GM10266 (cell line): ENCODE measurements at regions not wholly inside any gene's neighbourhood (a gene's known extent, or its start where the extent isn't known, plus 50 kb on each side); places are given as distances from the start of the nearest gene placed in this dataset.

Experiments
- DNase-seq: peaks from one replicate; pipeline ENCODE4 v3.0.0; 2012; ENCODE audit errors: extremely low spot score
- TF ChIP-seq, protein P1 (sequence below): IDR thresholded peaks from 2 replicates; pipeline ENCODE4 v1.5.1; 2012; ENCODE audit warnings: mild to moderate bottlenecking, low read depth; ENCODE audit not compliant: control insufficient read depth, insufficient read depth; ENCODE audit errors: missing control alignments

DNA sequence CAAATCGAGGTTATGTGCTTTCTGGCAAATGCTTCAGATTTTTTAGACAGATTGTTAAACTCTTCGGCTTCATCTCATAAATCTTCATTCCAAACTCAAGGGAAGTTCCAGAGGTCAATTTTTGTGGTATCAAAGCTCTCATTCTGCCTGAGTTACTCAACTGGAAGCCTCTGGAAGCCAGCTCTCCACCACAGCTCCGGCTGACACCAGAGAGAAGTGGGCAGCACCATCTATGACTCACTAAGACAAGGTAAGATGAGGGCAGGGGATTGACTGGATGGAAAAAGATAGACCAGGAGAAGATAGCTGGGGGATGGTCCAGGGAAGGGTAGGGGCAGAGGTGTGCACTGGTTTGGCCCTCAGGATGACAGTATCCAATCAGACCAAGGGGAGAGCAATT lies 137.3 kb upstream of the HNRNPA3 start:
- DNase-seq = no peak
- TF ChIP-seq, protein P1, sequence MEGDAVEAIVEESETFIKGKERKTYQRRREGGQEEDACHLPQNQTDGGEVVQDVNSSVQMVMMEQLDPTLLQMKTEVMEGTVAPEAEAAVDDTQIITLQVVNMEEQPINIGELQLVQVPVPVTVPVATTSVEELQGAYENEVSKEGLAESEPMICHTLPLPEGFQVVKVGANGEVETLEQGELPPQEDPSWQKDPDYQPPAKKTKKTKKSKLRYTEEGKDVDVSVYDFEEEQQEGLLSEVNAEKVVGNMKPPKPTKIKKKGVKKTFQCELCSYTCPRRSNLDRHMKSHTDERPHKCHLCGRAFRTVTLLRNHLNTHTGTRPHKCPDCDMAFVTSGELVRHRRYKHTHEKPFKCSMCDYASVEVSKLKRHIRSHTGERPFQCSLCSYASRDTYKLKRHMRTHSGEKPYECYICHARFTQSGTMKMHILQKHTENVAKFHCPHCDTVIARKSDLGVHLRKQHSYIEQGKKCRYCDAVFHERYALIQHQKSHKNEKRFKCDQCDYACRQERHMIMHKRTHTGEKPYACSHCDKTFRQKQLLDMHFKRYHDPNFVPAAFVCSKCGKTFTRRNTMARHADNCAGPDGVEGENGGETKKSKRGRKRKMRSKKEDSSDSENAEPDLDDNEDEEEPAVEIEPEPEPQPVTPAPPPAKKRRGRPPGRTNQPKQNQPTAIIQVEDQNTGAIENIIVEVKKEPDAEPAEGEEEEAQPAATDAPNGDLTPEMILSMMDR = no peak

DNA sequence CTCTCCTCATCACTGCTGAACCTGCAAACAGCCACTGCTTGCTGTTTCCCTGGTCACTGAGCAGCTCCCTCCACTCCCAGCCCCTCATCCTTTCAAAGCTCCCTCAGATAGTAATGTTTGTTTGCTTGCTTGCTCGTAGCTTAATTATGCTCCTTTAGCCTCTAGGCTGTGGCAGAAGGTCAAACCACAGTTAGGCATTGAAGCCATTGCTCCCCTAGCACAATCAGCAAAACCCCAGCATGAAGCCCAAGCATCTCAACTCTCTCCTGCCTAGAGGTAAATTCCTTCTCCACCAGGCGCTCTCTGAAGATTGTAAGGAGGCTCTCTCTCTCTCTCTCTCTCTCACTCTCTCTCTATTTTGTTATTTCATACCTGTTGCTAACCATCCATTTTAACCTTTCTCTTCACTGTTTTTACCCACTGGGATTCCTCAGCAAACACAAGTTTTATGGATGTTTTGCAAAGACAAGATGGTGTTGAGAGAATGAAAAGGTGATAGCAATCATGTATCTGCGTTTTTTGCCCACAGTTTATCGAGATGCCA lies 135.9 kb upstream of the HNRNPA3 start:
- TF ChIP-seq, protein P1 = no peak
- DNase-seq = no peak

DNA sequence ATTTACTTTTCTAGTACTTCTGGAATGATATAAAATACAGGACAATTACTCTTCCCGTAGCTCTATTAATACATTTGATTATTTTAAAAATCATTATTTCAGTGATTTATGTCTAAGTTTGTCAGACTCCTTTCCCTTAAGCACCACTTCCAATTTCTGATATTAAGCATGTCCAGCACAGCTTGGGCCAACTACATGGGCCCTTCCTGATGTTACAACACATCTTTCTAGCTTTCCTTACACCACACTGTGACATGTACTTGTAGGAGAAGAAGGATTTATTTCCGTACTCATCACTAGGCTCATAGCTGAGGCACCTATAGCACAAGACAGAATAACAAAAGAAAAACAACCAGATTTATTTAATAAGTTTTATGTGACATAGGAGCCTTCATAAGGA lies 134.8 kb upstream of the HNRNPA3 start:
- DNase-seq = no peak
- TF ChIP-seq, protein P1 = no peak

DNA sequence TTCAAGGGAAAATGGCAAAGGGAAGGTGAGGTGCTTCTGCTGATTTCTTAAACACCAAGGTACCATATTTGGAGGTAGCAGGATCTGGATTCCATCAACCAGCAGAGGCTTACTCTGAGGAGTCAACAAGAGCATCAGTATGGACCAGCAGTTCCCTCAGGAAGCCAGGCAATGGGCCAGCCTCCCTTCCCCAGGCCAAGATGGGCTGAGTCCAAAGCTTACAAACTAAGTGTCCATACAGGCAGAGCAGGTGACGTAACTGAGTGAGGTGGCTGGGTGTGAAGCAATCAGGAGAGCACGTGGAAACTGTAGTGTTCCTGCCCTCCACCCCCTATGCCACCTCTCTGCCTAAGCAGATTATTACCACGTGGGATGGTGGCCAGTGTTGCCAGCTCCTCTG lies 134.2 kb upstream of the HNRNPA3 start:
- TF ChIP-seq, protein P1 = no peak
- DNase-seq = no peak

DNA sequence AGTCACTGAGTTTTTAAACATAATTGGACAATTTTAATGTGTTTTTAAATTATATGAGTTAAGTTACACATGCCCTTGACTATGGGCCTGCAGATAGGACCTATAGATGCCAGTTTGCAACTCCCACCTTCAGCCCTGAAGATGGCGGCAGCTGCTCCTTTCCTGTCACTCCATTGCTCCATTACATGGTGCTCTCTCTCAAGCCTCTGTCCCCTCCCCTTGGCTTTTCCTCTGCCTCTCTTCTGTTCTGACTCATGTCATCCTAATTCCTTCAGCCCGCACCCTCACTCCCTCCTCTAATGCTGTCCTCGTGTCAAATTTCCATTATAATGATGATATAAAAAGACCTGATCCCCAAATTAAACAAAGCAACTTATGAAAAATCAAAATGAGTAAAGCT lies 133.7 kb upstream of the HNRNPA3 start:
- DNase-seq = no peak
- TF ChIP-seq, protein P1 = no peak

DNA sequence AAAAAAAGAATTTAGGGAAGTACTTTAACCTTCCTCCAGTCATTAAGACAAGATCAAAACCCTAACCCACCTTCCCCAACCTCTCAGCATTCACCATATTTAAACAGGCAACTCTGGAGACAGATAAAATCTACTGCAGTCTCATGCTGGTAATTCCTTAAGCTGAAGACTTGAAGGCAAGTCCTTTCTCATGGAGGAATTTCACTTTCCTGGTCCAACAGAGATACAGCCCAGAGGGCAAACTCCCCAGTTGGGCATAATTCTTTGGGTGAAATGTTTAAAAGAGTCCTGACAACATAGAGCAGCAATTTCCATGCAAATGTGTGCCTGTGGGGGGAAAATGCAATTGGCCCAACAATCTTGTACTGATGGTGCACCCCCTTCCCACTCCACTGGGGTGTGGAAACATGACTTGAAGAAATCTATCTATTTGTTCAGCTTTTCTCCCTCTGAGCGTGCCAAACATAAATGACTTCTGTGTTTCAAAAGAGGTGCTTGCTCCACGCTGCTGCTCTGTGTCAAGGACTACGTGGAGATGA lies 131.8 kb upstream of the HNRNPA3 start:
- TF ChIP-seq, protein P1 = no peak
- DNase-seq = no peak

DNA sequence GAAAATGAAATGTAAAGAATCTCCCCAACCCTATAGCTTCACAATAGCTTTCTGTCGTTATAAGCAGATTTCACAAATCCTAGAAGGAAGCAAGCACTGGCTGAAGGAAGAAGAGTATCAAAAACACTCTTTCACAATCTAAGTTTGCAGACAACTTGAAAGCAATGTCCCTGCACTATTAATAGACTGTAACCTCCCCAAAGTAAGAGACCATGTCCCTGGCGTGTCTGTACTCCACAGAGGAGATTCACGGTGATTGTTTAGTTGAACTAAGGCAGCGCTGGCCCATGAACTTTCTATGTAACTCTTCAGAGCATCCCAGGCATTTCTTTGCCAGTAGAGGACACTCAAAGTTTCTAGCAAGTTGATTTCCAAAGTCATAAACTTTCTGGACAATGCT lies 128.0 kb upstream of the HNRNPA3 start:
- no peak for DNase-seq
- TF ChIP-seq, protein P1 = no peak
